ENCODE measurements at regions not wholly inside any gene's neighbourhood (a gene's known extent, or its start where the extent isn't known, plus 50 kb on each side); places are given as distances from the start of the nearest gene placed in this dataset.

DNA sequence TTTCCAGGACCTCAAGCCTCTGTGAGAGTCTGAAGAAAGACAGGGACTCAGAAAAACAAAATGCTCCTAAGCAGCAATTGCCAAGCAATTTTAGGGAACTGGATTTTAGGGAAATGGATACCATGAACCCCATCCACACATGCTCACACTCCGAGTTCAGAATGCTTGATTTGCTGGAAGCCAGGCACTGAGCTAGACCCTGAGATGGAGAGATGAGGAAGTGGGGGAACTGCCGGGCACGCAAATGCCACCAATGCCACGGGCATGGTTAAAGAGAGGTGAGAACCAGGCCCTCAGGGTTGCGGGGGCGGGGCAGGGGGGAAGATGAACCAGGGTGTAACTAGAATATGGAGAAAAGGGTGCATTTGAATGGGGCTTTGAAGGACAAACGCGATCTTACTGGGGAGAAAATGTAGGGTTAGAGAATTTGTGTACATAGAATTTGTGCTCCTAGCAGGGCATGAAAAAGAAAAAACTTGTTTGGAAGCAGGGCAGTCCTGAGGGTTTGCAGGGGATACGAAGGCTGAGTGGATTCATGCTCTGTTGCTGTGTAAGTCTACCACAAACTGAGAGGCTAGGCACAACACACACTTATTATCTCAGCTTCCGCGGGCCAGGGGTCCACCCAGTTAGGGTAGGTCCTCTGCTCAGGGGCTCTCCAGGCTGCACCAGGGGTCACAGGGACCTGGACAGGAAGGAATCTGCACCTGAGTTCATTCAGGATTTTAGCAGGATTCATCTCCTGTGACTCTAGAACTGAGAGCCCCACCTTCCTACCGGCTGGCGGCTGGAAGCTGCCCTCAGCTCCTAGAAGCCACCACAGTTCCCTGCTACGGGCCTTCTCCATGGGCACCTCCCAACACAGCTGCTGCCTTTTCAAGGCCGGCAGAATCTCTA lies 108.0 kb downstream of the SNX5 start:
- TF ChIP-seq, protein P1, sequence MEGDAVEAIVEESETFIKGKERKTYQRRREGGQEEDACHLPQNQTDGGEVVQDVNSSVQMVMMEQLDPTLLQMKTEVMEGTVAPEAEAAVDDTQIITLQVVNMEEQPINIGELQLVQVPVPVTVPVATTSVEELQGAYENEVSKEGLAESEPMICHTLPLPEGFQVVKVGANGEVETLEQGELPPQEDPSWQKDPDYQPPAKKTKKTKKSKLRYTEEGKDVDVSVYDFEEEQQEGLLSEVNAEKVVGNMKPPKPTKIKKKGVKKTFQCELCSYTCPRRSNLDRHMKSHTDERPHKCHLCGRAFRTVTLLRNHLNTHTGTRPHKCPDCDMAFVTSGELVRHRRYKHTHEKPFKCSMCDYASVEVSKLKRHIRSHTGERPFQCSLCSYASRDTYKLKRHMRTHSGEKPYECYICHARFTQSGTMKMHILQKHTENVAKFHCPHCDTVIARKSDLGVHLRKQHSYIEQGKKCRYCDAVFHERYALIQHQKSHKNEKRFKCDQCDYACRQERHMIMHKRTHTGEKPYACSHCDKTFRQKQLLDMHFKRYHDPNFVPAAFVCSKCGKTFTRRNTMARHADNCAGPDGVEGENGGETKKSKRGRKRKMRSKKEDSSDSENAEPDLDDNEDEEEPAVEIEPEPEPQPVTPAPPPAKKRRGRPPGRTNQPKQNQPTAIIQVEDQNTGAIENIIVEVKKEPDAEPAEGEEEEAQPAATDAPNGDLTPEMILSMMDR (IDR thresholded peaks at IDR 0.05; ENCODE audit: poor library complexity, severe bottlenecking), result no peak
- TF ChIP-seq EP300 (conservative IDR thresholded peaks at IDR 0.05; ENCODE audit: poor library complexity, severe bottlenecking), result no peak
- no peak for TF ChIP-seq TAF1 (IDR thresholded peaks at IDR 0.05; ENCODE audit: low read depth)
- no peak for TF ChIP-seq SMC3 (conservative IDR thresholded peaks at IDR 0.05; ENCODE audit: poor library complexity)

All from neural cell (in vitro differentiated cells).